Epithelial cell of prostate (primary cell): ENCODE measurements at regions not wholly inside any gene's neighbourhood (a gene's known extent, or its start where the extent isn't known, plus 50 kb on each side); places are given as distances from the start of the nearest gene placed in this dataset.

Experiments
- DNase-seq: peaks from one replicate; pipeline ENCODE4 v3.0.0-alpha.2; 2011; ENCODE audit warnings: low read depth, low spot score
- H3K27ac ChIP-seq: fragments of 450-650 bp; 2 replicates; pipeline ENCODE4 v1.5.1; 2017; ENCODE audit warnings: mild to moderate bottlenecking

DNA sequence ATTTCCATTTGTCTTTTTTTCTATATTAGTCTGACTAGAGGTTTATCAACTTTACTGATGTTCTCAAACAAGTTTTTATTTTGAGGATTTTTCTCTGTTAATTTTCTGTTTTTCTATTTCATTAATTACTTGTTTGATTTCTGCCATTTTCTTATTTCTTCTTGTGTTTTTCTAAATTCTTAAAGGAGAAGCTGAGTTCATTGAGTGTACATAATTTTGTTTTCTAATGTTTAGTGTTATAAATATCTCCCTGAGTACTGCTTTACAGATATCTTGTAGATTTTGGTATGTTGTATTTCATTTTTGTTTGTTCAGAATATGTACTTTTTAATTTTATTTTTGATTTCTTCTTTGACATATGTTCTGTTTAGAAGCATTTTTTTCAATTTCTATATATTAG is 1404.3 kb upstream of the MIR17HG start:
- DNase-seq, result no peak
- H3K27ac ChIP-seq, result no peak overlapping the region

DNA sequence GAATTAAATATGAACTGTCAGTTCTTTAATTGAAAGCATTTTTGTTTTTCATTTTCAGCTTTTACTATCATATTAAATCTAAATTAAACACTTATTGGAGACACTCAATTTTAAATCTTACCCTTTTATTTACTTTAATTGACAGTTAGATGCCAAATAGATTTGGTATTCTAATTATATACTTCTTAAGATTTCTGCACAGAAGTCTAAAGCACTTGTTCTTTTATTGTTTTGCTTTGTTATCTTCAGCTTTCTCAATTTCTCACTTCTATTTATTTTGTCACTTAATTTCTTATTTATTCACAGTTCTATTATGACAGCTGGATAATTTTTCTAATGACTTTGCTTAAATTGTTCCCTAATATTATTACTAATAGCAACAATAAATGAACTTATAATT is 1397.3 kb upstream of the MIR17HG start:
- DNase-seq, result no peak

DNA sequence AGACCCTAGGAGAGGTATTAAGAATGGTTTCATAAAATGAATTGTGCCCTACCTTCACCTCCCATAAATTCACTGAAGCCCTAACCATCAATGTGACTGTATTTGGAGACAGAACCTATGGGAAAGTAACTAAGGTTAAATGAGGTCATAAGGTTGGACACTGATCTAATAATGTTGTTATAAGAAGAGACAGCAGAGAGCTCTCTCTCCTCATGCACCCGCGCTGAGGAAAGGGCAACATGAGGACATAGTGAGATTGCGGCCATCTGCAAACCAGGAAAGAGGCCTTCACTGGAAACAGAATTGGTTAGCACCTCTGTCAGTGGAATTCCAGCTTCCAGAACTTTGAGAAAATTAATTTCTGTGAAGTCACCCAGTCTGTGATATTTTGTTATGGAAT is 1396.1 kb upstream of the MIR17HG start:
- DNase-seq, result no peak
- H3K27ac ChIP-seq, result no peak overlapping the region

More for the DNA sequence above, 1397.3 kb upstream of the MIR17HG start:
- H3K27ac ChIP-seq, result no peak overlapping the region

DNA sequence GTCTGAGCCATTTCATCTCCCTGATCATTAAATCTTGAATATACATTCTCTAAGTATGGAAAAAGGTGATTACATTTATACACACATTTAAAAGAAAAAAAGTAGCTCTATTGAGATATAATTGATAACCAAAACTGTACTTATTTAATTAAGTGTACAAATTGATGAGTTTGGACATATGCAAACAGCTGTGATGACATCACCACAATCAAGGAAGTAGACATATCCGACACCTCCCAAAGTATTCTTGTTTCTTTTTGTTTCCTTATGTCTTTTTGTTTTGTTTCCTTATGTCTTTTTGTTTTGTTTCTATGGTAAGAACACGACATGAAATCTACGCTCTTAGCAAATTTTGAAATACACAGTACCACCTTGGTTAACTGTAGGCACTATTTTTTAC is 1393.9 kb upstream of the MIR17HG start:
- DNase-seq, result no peak
- no peak overlapping the region for H3K27ac ChIP-seq

DNA sequence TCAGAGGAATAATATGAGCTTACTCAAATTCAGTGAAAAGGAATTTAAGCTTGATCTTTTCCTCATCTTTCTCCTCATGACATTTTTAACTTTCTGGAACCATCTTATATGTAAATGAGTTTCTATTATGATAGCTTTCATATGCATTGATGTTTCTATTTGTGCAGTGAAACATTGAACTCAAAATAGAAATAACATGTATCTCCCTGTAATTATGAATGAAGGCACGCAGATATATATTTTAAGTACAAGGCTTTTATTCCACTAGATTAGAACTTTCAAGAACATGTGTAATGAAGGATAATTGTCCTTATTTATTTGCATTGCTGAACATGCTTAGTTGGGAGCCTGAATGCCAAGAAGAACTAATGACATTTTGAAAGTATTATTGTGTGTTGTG is 1391.7 kb upstream of the MIR17HG start:
- H3K27ac ChIP-seq, result no peak overlapping the region
- no peak for DNase-seq

DNA sequence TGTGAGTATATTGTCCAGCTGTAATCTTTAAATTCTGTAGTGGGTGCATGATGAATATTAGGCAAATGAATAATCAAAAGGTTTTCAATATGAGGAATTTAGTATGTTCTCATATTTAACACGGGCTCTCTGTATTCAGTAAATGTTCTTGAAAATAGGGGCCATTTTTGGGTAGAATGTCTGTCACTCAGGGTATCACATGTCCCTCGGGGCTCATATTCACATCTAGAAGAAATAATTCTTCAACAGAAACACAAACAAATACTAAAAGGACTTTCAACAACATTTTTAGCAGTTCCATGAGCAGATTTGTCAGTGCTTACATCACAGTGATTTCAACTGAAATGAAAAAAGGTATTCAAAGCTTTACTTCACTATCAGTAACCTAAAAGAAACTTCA is 1388.4 kb upstream of the MIR17HG start:
- no peak for DNase-seq
- H3K27ac ChIP-seq, result no peak overlapping the region

DNA sequence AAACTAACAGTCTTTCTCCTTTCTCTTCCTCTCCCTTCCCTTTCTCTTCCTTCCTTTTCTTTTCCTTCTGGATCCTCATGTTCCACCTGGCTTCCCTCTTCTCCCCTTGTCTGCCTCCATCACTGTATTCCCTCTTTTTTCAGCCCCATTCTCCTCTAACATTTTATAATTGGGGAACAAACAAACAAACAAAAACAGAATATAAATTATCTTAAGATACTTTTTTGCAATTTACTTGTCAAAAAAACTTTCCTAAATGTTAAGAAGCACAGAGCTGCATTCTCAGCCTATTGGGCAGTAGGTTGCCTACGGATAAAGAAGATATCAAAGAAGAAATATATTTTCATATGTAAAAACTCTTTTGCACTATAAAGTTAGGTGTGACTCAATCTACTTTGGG is 1382.2 kb upstream of the MIR17HG start:
- H3K27ac ChIP-seq, result no peak overlapping the region
- DNase-seq, result no peak

DNA sequence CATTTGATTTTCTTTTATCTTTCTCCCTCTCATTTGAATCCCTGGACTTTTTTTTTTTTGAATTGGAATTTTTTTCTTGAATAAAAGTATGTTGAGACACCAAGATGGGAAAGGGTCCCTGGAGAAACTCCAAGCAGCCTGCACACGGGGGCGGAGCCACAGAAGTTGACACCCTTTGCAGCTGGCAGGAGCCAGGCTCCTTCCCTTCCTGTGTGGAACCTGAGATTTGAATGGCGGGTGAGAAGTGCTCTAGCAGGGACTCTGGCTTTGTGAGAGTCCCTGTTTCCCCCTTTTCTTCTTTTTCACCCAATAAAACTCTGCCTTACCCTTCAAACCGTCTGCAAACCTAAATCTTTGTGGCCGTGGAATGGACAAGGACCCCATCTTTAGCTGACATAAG is 1381.0 kb upstream of the MIR17HG start:
- no peak overlapping the region for H3K27ac ChIP-seq
- no peak for DNase-seq

DNA sequence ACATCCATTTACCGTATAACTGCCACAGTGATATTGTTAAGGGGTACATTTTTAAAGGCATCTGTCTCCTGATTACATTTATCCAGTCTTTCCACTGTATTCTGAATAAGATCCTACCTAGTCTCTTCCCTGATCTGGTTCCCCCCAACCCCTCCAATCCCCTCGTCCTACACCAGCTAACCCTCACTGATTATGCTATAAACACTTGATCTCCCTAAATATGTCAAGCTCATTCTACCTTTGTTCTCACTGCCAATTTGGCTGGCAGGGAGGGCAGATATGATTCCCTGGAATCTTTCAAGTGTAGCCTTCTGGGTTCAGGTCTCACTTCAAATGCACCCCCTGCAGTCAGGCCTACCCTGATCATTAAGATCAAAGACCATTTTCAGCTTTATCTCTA is 1379.8 kb upstream of the MIR17HG start:
- no peak overlapping the region for H3K27ac ChIP-seq

DNA sequence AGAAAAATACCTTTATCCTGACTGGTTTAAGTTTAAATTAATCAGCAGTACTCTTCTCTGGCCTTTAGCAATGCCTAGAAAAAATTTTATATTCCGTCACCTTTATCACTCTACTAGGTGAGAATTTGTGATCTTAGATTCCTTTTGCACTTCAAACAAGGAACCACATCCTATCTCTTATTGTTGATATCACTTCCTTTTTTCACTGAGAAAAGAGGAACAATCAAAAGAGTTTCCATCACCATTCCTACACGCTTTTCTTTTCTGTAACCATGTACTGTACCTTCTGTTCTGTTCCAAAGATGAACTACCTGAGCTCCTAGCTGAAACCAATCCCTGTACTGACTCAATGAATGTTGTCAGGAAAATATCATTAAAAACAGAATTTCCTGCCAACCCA is 1379.0 kb upstream of the MIR17HG start:
- no peak for DNase-seq
- no peak overlapping the region for H3K27ac ChIP-seq

More for the DNA sequence above, 1379.8 kb upstream of the MIR17HG start:
- DNase-seq, result no peak

DNA sequence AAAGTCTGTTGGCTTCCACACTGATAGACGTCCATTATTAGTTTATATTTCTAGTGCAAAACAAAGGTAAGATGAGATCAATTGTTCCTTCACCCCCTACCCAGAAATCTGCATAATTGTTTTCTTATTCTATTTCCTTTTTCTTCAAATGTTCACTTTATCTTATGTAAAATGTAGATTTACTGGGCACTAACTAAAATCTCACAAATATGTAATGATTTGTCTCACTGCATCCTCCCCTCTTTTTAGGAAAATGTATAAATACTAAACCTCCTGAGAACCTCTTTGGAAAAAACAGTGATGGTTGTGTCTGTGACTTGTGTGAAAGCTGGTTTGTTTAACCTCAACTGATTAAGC is 1377.2 kb upstream of the MIR17HG start:
- no peak overlapping the region for H3K27ac ChIP-seq
- DNase-seq, result no peak

DNA sequence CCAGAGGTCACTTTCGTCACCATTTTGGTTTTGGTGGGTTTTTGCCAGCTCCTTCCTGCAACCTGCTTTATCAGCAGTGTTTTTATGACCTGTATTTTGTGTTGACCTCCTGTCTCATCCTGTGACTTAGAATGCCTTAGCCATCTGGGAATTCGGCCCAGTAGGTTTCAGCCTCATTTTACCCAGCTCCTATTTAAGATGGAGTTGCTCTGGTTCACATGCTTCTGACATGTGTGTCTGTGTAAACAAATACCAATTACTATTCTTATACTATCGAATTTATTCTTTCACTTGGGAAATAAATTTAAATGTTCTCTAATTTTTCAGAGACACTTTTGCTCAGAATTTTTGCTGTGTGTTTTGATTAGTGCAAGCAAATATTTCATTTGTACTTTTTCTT is 1370.3 kb upstream of the MIR17HG start:
- DNase-seq, result no peak
- H3K27ac ChIP-seq, result no peak overlapping the region

DNA sequence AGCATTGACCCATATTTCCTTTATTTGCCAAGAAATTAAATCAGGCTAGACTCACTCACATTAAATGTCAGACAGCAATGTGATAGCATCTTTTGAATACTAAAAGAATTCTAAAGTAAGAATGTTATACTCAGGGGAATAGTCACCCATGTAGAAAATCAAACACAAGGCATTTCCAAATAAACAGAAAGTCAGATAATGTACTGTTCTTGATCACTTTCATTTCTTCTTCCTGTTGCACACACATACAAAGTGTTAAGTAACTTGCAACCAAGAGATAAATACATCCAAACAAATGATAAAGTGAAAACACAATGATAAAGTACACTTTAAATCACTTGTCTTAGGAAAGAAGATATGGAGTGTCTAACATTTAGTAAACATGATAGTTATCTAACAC is 1366.6 kb upstream of the MIR17HG start:
- no peak overlapping the region for H3K27ac ChIP-seq
- no peak for DNase-seq

DNA sequence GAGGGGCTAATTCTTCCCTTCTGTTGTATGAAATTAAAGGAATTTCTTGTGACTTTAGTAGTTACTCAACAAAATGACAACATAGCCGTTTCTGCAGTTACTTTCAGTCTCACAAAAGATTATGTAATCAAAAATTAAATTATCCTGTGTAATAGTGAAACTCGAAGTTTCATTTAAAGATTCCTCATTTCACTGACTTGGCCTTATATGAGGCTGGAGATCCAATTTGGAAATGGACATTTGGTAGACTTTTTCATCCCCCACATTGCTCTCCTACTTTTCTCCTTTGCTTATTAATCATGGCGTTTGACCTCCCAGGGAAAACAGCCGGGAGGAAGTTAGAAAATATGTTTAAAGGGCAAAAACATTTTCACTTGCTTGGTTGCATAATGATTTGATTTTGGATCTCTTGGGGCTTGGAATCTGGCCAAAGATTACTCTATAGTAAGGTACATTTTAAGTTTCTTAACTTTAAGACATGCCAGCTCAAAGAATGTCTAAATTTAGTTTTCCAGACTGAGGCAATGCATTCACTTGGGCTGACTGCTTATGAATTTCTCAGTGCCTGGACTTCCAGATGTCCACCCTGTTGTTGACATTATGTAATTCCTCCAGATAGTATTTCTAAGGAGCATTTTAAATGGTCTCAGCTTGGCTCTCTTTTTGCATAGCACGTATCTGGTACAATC is 1364.9 kb upstream of the MIR17HG start:
- H3K27ac ChIP-seq, result no peak overlapping the region
- no peak for DNase-seq

DNA sequence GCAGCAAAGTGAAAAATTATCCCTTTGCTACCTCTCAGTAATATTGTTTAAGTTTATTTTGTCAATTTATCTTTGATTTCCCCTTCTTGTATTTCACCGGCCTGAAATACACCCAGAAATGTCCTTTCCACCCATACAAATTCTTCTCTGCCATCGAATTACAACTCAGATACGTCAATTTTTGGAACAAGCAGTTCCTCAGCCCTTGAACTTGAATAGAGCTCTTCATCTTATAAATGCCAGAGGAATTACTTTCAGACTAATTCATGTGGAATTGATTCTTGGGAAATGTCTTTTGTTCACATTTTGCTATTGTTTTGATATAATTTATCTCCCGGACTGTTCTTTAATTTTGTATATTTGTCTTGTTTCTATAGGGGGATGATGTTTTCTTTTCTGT is 1359.3 kb upstream of the MIR17HG start:
- DNase-seq, result no peak
- H3K27ac ChIP-seq, result no peak overlapping the region

DNA sequence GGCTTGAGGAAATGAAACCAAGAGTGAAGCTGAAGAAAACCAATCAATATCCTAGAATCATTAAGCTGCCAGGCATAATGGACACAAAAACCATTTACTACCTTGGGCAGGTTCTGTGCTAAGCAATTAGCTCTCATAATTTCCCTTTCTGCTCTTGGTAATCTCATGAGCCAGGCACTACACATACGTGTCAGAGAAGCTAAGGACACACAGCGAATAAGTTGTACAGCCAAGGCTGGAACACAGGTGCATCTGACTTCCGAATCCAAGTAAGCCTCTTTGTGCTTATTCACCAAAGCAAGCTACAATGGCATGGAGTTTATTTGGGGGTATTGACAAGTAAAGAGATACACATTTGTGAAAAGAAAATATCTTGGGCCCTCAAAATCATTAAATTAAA is 1343.9 kb upstream of the MIR17HG start:
- no peak overlapping the region for H3K27ac ChIP-seq
- no peak for DNase-seq

DNA sequence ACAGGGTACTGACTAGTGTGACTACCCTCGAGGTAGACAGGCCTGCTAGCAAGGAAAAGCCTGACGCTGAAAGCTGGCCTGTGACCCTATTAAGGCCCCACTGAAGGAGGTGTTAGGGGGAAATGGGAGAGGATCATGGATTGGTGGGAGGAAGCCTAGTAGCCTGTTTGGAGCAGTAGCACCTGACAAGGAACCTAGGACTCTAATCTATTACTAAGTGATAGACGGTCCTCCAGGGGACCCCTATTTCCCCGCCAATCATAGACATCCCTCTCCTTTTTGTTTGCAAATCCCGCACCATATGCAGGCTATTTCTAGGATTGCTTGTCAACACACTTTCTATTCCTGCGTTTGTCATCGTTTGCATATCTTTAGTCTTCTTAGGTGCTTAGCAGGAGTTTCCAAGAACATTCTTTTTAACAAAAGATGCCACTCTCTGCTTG is 1338.8 kb upstream of the MIR17HG start:
- DNase-seq, result no peak
- H3K27ac ChIP-seq, result no peak overlapping the region

DNA sequence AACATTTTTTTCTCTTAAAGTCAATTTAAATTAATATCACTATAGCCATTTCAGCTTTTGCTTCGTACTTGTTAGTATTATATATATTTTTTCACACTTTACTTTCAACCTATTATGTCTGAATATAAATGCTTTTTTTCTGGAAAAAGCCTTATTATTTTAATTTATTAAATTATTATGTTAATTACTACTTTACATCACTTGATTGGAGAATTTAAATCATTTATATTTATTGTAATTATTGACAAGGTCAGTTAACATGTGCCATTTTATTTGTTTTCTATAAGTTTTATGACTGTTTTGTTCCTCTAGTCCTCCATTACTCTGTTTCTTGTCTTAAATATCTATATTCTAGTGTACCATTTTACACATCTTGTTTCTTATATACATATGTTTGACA is 1333.4 kb upstream of the MIR17HG start:
- DNase-seq, result no peak
- H3K27ac ChIP-seq, result no peak overlapping the region

DNA sequence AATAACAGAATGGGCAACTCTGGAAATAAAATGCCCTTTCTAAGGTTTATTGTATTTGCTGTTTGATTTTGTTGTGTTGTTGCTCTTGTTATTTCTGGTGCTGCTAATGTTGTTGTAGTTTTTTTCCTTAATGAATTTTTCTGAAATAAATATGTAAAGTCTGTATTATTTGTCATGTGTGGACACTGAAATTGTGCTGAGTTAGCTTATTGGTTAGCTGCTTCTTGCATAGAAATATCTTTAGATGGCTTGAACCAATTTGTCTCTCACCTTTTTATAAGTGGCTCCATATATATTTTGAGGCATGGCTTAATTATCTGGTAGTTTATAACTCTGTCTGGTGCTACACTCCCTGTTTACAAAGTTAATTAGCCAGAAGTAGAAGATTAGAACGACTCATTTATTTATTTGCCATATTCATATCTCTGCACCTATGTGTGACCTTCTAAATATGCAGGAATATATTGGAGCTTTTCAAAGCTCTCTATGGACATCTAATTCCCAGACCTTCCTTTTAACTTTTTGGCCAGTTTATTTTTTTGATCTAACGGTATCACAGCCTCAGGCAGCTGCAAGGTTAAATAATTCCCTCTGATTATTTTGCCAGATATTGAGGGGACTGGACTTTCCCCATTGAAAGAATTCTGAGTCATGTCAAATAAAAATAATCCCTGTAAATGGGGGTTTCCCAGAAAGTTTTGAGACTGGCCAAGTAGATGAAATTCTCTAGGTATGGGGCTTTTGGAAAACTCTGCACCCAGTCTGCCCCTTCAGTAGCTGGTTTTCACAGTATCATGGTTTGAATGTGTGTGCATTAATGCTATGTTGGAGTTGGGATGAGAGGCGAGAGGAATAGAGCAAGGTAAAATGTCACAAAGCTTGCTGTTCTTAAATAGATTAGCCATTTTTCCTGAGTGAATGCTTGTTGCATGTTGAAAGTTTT is 1331.7 kb upstream of the MIR17HG start:
- no peak for DNase-seq
- no peak overlapping the region for H3K27ac ChIP-seq

DNA sequence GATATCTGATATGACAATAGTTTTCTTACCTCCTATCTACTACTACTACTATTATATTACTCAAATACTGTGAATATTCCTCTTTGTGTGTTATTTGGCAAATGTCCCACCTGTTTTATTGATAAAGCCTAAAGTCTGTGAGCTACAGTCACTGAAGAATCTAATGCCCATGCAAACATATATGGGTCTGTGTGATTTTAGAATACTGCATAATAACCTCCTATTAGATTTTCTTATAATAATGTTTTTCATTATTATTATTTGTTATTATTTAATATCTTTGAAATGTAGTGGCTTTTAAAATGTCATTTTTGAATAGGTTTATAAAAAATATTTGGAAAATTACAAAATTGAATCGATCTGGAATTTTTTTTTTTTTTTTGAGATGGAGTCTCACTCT is 1330.8 kb upstream of the MIR17HG start:
- no peak overlapping the region for H3K27ac ChIP-seq
- no peak for DNase-seq

DNA sequence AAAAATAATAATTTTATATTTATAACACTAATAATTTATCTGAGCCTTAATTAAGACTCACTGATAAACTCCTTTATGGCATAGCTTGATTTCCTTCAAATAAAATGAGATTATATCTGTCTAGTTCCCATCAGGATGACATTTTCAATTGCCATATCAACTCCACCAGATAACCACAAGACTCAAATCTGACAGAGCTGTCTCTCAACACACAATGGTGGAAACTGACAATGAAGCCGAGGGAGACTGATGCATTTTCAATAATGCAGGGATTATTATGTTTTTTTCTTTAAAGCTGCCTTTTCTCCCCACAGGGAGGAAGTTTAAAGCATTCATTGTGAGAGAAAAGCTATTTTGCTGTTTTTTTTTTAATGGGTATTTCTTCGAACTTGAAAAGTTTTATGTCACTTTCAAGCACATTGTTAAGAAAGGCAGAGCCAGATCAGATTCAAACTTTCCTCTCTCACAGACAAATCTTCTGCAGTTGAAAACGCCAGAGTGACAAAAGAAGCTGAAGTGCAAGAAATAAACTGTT is 1326.9 kb upstream of the MIR17HG start:
- no peak overlapping the region for H3K27ac ChIP-seq
- DNase-seq, result no peak
